ENCODE measurements at regions not wholly inside any gene's neighbourhood (a gene's known extent, or its start where the extent isn't known, plus 50 kb on each side); places are given as distances from the start of the nearest gene placed in this dataset.

DNA sequence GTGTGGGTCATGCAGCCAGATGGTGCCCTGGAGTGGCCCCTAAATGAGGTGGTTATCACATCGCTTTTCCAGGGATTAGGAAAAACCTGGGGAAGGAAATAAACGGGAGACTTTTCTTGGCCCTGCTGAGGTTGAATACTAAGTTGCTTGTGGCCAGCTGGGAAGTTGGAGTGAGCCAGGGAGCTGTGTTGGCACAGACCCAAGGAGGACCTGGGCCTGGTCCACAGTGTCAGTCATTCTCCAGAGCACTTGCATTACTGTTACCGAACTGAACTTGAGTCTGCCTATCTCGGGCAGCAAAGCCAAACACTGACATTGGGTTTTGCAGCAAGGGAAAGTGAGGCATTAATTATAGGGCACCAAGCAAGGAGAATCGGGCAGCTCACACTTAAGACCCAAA lies 339.0 kb downstream of the GABRB3 start:
- no peaks in the 10 kb centered on the region for H3K27me3 Mint-ChIP-seq
- ATAC-seq (ENCODE audit: low read depth) = no peak
- no peaks in the 10 kb centered on the region for H3K4me1 Mint-ChIP-seq
- Histone ChIP-seq H2AFZ (ENCODE audit: insufficient read depth, low read depth, low read length, poor library complexity, severe bottlenecking) (no peak overlapping the region), H3K79me2 (ENCODE audit: control insufficient read depth, insufficient read depth, low read length) (no peaks in the 10 kb centered on the region), H3K27ac (ENCODE audit: low read length in 2 of 2) (no peak overlapping the region), H3K4me3 (ENCODE audit: control extremely low read depth in 1 of 5, extremely low read depth in 1 of 5, insufficient read depth in 1 of 5, low read depth in 2 of 5, low read length in 4 of 5) (no peak overlapping the region), H3K36me3 (replicated peaks in 1 of 2; ENCODE audit: control extremely low read depth in 1 of 2, control insufficient read depth in 1 of 2, extremely low read depth in 1 of 2, insufficient read depth in 2 of 2, low read length in 1 of 2) (no peaks in the 10 kb centered on the region), H3K4me2 (replicated peaks; ENCODE audit: low read depth, low read length, poor library complexity, severe bottlenecking) (no peak overlapping the region), H3K9ac (ENCODE audit: low read length) (no peak overlapping the region), H3K27me3 (replicated peaks in 1 of 4; ENCODE audit: control extremely low read depth in 1 of 4, control insufficient read depth in 3 of 4, insufficient read depth in 4 of 4, low read length in 3 of 4) (no peaks in the 10 kb centered on the region), H3K4me1 (ENCODE audit: control insufficient read depth in 2 of 2, insufficient read depth in 2 of 2, low read length in 2 of 2) (no peaks in the 10 kb centered on the region), H3K9me3 (ENCODE audit: control extremely low read depth in 1 of 3, control insufficient read depth in 2 of 3, insufficient read depth in 1 of 3, low read length in 2 of 3) (peaks cover 0 to 20% (median 0%) of the 10 kb centered on the region in 3 donors), H4K20me1 (ENCODE audit: control insufficient read depth, insufficient read depth, low read length, poor library complexity, severe bottlenecking) (no peaks in the 10 kb centered on the region)
- TF ChIP-seq EZH2 (IDR thresholded peaks at IDR 0.05; ENCODE audit: borderline replicate concordance, insufficient read depth, low read depth, low read length, poor library complexity, severe bottlenecking) = no peak
- TF ChIP-seq, protein P1, sequence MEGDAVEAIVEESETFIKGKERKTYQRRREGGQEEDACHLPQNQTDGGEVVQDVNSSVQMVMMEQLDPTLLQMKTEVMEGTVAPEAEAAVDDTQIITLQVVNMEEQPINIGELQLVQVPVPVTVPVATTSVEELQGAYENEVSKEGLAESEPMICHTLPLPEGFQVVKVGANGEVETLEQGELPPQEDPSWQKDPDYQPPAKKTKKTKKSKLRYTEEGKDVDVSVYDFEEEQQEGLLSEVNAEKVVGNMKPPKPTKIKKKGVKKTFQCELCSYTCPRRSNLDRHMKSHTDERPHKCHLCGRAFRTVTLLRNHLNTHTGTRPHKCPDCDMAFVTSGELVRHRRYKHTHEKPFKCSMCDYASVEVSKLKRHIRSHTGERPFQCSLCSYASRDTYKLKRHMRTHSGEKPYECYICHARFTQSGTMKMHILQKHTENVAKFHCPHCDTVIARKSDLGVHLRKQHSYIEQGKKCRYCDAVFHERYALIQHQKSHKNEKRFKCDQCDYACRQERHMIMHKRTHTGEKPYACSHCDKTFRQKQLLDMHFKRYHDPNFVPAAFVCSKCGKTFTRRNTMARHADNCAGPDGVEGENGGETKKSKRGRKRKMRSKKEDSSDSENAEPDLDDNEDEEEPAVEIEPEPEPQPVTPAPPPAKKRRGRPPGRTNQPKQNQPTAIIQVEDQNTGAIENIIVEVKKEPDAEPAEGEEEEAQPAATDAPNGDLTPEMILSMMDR (IDR thresholded peaks at IDR 0.05) = no peak
- WGBS (ENCODE audit: insufficient coverage) = 96% methylated on average over 4 of the region's 5 CpGs
- intact Hi-C loops (cut with micrococcal nuclease) = no loop called here
- no peak overlapping the region for H3K4me3 Mint-ChIP-seq
- no peak for DNase-seq
- POLR2A ChIA-PET = no interaction called here
- CTCF ChIA-PET = no interaction called here
- peaks cover 6% of the 10 kb centered on the region for H3K9me3 Mint-ChIP-seq (ENCODE audit: insufficient read depth)
- no peak overlapping the region for H3K27ac Mint-ChIP-seq

DNA sequence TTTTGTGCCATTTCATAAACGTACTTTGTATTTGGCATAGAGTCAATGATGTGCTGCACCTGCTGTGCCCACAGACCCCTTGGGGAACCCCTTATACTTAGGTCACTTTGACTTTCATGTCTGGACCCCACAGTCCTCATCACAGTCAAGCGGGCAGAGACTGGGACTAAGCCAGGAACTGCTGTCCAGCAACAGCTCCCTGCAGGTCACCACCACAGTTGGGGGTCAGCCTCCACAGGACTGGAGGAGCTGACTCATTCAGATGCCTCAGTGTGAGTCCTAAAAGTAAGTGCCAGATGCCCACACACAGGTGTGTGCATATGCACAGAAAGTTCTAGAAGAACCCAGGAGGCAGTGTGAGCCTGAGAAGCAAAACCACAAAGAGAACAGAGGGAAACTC lies 339.8 kb downstream of the GABRB3 start:
- CTCF ChIA-PET = no interaction called here
- Histone ChIP-seq H3K9ac (ENCODE audit: low read length) (no peak overlapping the region), H3K4me2 (replicated peaks; ENCODE audit: low read depth, low read length, poor library complexity, severe bottlenecking) (no peak overlapping the region), H3K79me2 (ENCODE audit: control insufficient read depth, insufficient read depth, low read length) (no peaks in the 10 kb centered on the region), H3K27me3 (replicated peaks in 1 of 4; ENCODE audit: control extremely low read depth in 1 of 4, control insufficient read depth in 3 of 4, insufficient read depth in 4 of 4, low read length in 3 of 4) (no peaks in the 10 kb centered on the region), H3K4me1 (ENCODE audit: control insufficient read depth in 2 of 2, insufficient read depth in 2 of 2, low read length in 2 of 2) (no peaks in the 10 kb centered on the region), H3K27ac (ENCODE audit: low read length in 2 of 2) (no peak overlapping the region), H3K36me3 (replicated peaks in 1 of 2; ENCODE audit: control extremely low read depth in 1 of 2, control insufficient read depth in 1 of 2, extremely low read depth in 1 of 2, insufficient read depth in 2 of 2, low read length in 1 of 2) (no peaks in the 10 kb centered on the region), H2AFZ (ENCODE audit: insufficient read depth, low read depth, low read length, poor library complexity, severe bottlenecking) (no peak overlapping the region), H3K4me3 (ENCODE audit: control extremely low read depth in 1 of 5, extremely low read depth in 1 of 5, insufficient read depth in 1 of 5, low read depth in 2 of 5, low read length in 4 of 5) (no peak overlapping the region), H3K9me3 (ENCODE audit: control extremely low read depth in 1 of 3, control insufficient read depth in 2 of 3, insufficient read depth in 1 of 3, low read length in 2 of 3) (peaks cover 0 to 16% (median 1%) of the 10 kb centered on the region in 3 donors), H4K20me1 (ENCODE audit: control insufficient read depth, insufficient read depth, low read length, poor library complexity, severe bottlenecking) (no peaks in the 10 kb centered on the region)
- H3K9me3 Mint-ChIP-seq (ENCODE audit: insufficient read depth) = peaks cover 6% of the 10 kb centered on the region
- WGBS (ENCODE audit: insufficient coverage) = 100% methylated on average over 1 of the region's 2 CpGs
- POLR2A ChIA-PET = no interaction called here
- no peak for ATAC-seq (ENCODE audit: low read depth)
- no peaks in the 10 kb centered on the region for H3K27me3 Mint-ChIP-seq
- no peak overlapping the region for H3K4me3 Mint-ChIP-seq
- TF ChIP-seq, protein P1 (IDR thresholded peaks at IDR 0.05) = no peak
- TF ChIP-seq EZH2 (IDR thresholded peaks at IDR 0.05; ENCODE audit: borderline replicate concordance, insufficient read depth, low read depth, low read length, poor library complexity, severe bottlenecking) = no peak
- no peaks in the 10 kb centered on the region for H3K4me1 Mint-ChIP-seq
- no peak overlapping the region for H3K27ac Mint-ChIP-seq
- intact Hi-C loops (cut with micrococcal nuclease) = no loop called here
- no peak for DNase-seq
